Activated CD4-positive, alpha-beta T cell treated with anti-CD3 and anti-CD28 coated beads, Interleukin-2, amount 10 ng/mL, durations not matched to agents 24 days and 14 days (primary cell): ENCODE measurements at regions not wholly inside any gene's neighbourhood (a gene's known extent, or its start where the extent isn't known, plus 50 kb on each side); places are given as distances from the start of the nearest gene placed in this dataset.

Source experiments
- DNase-seq: peaks from one replicate; pipeline ENCODE4 v3.0.0; 2022
- H3K27ac Mint-ChIP-seq: one replicate; pipeline ENCODE4 v1.8.0; 2022; ENCODE audit warnings: mild to moderate bottlenecking, mixed read lengths
- H3K27me3 Mint-ChIP-seq: one replicate; pipeline ENCODE4 v1.8.0; 2022; ENCODE audit warnings: mixed read lengths
- H3K36me3 Mint-ChIP-seq: one replicate; pipeline ENCODE4 v1.8.0; 2022; ENCODE audit warnings: low read depth, mild to moderate bottlenecking, mixed read lengths
- H3K4me1 Mint-ChIP-seq: one replicate; pipeline ENCODE4 v1.8.0; 2021; ENCODE audit warnings: mixed read lengths
- H3K4me3 Mint-ChIP-seq: one replicate; pipeline ENCODE4 v1.8.0; 2022; ENCODE audit warnings: mild to moderate bottlenecking, moderate library complexity, mixed read lengths
- H3K9me3 Mint-ChIP-seq: one replicate; pipeline ENCODE4 v1.8.0; 2021; ENCODE audit warnings: mixed read lengths
- intact Hi-C: fragments of 100-400 bp; cut with micrococcal nuclease; formaldehyde crosslinking; loops from one replicate; pipeline ENCODE4 v1.15.1; 2023

DNA sequence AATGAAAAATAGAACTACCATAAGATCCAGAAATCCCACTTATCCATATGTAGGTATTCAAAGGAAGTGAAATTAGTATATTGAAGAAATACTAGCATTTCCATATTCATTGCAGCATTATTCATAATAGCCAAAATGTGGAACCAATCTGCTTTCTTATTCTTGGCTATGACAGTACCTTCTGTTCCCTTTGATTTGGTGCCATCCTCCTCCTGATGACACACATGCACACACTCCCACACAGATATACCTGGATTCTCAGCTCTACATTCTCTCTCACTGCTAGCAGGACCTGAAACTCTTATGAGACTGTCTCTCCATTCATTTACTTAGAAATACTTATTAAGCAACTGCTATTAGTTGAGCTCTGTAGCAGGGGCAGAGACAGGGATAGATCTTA, 582.6 kb upstream of the TENM4 start:
- intact Hi-C loops: no loop called here
- Mint-ChIP-seq H3K9me3 (no peaks in the 10 kb centered on the region), H3K4me3 (no peak overlapping the region), H3K36me3 (no peaks in the 10 kb centered on the region), H3K27me3 (no peaks in the 10 kb centered on the region), H3K27ac (no peak overlapping the region), H3K4me1 (no peaks in the 10 kb centered on the region)
- DNase-seq: no peak

- no peak for DNase-seq
- H3K27ac Mint-ChIP-seq: no peak overlapping the region
- H3K4me3 Mint-ChIP-seq: no peak overlapping the region
- no peaks in the 10 kb centered on the region for H3K36me3 Mint-ChIP-seq
- H3K9me3 Mint-ChIP-seq: no peaks in the 10 kb centered on the region
- no peaks in the 10 kb centered on the region for H3K27me3 Mint-ChIP-seq
- intact Hi-C loops: no loop called here
- no peaks in the 10 kb centered on the region for H3K4me1 Mint-ChIP-seq
These were observed 569.7 kb upstream of the TENM4 start for GRCh38 chr11:80010536-80010935.

DNA sequence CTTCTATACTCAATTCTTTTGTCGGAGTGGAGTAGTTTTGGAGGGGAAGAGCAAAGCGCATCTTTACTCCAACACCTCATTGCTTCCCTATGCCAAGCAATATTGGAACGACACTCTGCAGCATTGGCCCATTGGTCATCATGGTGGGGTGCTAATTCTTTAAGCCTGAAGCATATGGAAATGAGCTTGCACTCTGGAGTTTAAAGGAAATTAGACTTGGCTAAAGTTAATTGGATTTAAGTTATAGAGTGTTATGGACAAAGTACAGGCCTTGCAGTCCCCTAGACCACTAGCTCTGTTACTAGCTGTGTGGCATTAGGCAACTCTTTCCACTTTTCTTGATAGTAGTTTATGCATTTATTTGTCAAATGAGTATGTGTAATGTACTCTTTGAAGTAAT, 568.3 kb upstream of the TENM4 start:
- no peak for DNase-seq
- no peaks in the 10 kb centered on the region for H3K4me1 Mint-ChIP-seq
- H3K9me3 Mint-ChIP-seq: no peaks in the 10 kb centered on the region
- H3K36me3 Mint-ChIP-seq: no peaks in the 10 kb centered on the region
- intact Hi-C loops: no loop called here
- no peaks in the 10 kb centered on the region for H3K27me3 Mint-ChIP-seq
- H3K4me3 Mint-ChIP-seq: no peak overlapping the region
- H3K27ac Mint-ChIP-seq: no peak overlapping the region

DNA sequence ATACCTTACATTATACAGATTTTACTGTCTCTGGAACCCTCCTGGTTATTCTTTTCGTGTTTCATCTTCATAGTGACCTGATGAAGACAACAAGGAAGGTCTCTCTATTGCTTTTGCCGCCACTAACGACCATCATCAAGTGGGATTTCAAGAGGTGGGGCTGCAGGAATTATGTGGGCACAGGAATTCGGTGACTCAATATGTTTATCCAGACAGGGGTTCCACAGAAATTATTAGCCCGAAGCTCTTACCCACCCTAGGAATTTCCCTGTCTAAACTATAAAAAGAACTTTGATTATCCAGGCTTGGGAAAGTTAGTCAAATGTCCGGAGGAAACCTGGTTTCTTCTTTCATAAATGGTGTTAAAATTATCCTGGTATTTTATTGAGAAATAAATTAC, 566.8 kb upstream of the TENM4 start:
- H3K36me3 Mint-ChIP-seq: no peaks in the 10 kb centered on the region
- no peak for DNase-seq
- H3K4me1 Mint-ChIP-seq: no peaks in the 10 kb centered on the region
- intact Hi-C loops: no loop called here
- no peak overlapping the region for H3K4me3 Mint-ChIP-seq
- H3K9me3 Mint-ChIP-seq: no peaks in the 10 kb centered on the region
- no peaks in the 10 kb centered on the region for H3K27me3 Mint-ChIP-seq
- no peak overlapping the region for H3K27ac Mint-ChIP-seq

DNA sequence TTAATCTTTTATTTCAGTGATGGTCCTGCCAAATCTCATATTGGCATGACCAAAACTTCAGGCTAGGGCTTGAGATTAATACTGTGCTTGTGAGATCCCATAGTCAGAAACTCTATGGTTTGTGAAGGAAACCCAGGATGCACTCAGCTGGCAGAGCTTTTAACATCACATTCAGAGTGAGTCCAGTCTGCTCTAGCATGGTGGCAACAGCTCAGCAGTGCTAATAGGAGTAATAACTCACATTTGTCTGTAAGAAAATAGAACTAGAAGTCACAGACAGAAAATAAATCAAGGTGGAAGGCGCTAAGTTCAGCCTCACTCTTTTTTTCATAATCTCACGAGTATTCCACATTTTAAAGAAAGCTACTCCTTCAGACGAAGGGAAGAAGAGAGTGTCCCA, 549.3 kb upstream of the TENM4 start:
- Mint-ChIP-seq H3K27ac (no peak overlapping the region), H3K36me3 (no peaks in the 10 kb centered on the region), H3K4me1 (no peaks in the 10 kb centered on the region), H3K4me3 (no peak overlapping the region), H3K9me3 (no peaks in the 10 kb centered on the region), H3K27me3 (no peaks in the 10 kb centered on the region)
- no peak for DNase-seq
- intact Hi-C loops: no loop called here

GRCh38 chr11:79982185-79982584, 541.4 kb upstream of the TENM4 start:
- Mint-ChIP-seq H3K27me3 (no peaks in the 10 kb centered on the region), H3K4me1 (no peaks in the 10 kb centered on the region), H3K36me3 (no peaks in the 10 kb centered on the region), H3K9me3 (no peaks in the 10 kb centered on the region), H3K4me3 (no peak overlapping the region), H3K27ac (no peak overlapping the region)
- intact Hi-C loops: no loop called here
- no peak for DNase-seq

DNA sequence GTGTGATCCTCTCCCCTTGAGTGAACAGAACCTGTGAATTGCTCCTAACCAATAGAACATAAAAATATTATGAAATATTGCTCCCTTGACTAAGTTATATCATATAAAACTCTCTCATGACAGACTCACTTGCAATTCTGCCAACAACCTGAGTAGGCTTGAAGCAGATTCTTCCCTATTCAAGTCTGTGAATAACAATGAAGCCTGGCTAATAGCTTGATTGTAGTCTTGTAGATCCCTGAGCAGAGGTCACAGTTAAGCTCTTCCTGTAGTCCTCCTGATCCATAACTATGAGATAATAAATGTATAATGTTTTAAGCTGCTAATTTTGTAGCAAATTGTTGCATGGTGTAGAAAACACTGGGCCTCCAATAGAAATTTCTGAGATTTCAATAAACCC, 540.1 kb upstream of the TENM4 start:
- Mint-ChIP-seq H3K36me3 (no peaks in the 10 kb centered on the region), H3K27ac (no peak overlapping the region), H3K9me3 (no peaks in the 10 kb centered on the region), H3K4me3 (no peak overlapping the region), H3K27me3 (no peaks in the 10 kb centered on the region), H3K4me1 (no peaks in the 10 kb centered on the region)
- no peak for DNase-seq
- intact Hi-C loops: no loop called here

- no peak for DNase-seq
- Mint-ChIP-seq H3K36me3 (no peaks in the 10 kb centered on the region), H3K4me3 (no peak overlapping the region), H3K27ac (no peak overlapping the region), H3K9me3 (no peaks in the 10 kb centered on the region), H3K4me1 (no peaks in the 10 kb centered on the region), H3K27me3 (no peaks in the 10 kb centered on the region)
- intact Hi-C loops: no loop called here
These were observed 533.1 kb upstream of the TENM4 start for GRCh38 chr11:79973721-79974617.

- Mint-ChIP-seq H3K9me3 (peaks cover 4% of the 10 kb centered on the region), H3K27me3 (no peaks in the 10 kb centered on the region), H3K4me3 (no peak overlapping the region), H3K36me3 (no peaks in the 10 kb centered on the region), H3K4me1 (no peaks in the 10 kb centered on the region), H3K27ac (no peak overlapping the region)
- intact Hi-C loops: no loop called here
- DNase-seq: no peak
These were observed 530.4 kb upstream of the TENM4 start for GRCh38 chr11:79971255-79971654.

DNA sequence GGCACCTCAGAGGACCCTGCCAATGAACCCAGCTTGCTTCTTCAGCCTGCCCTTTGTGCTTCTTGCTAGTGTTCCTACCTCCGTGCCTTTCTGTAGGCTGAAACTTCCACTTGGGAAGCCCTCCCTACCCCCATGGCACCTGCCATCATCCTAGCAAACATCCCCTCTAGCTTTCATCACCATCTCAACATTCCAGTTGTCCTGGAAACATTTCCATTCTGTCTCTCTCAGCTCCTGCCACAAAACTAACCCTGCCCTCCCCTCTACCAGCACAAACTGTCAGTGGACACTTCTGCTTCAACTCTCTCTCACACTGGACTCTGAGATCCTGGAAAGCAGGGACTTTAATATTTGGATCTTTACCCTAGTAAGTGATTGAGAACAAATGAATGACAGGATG, 525.8 kb upstream of the TENM4 start:
- no peaks in the 10 kb centered on the region for H3K36me3 Mint-ChIP-seq
- no peaks in the 10 kb centered on the region for H3K4me1 Mint-ChIP-seq
- H3K27me3 Mint-ChIP-seq: no peaks in the 10 kb centered on the region
- no peak overlapping the region for H3K27ac Mint-ChIP-seq
- no peak overlapping the region for H3K4me3 Mint-ChIP-seq
- peaks cover 4% of the 10 kb centered on the region for H3K9me3 Mint-ChIP-seq
- DNase-seq: peak; percentile 13
- intact Hi-C loops: no loop called here

- DNase-seq: peak; percentile 4
- no peaks in the 10 kb centered on the region for H3K36me3 Mint-ChIP-seq
- H3K4me3 Mint-ChIP-seq: no peak overlapping the region
- no peak overlapping the region for H3K27ac Mint-ChIP-seq
- no peaks in the 10 kb centered on the region for H3K4me1 Mint-ChIP-seq
- H3K9me3 Mint-ChIP-seq: peaks cover 4% of the 10 kb centered on the region
- intact Hi-C loops: no loop called here
- H3K27me3 Mint-ChIP-seq: no peaks in the 10 kb centered on the region
These were observed 523.2 kb upstream of the TENM4 start for GRCh38 chr11:79963856-79964645.

DNA sequence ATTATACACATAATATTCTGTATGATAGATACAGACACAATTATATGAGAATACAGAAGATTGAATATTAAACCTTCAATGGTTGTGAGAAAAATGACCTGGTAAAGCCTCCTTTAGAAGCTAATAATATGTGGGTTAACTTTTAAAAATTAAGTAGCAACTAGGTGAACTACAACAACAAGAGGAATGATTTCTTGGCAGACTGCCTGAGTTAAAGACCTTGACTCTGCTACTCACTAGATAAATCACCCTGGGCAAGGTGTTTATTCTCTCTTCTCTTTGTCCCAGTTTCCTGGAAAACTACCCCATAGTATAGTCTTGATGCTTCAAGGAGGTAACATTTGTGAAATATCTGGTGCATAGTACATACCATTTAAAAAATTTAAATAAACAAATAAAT, 519.6 kb upstream of the TENM4 start:
- Mint-ChIP-seq H3K27ac (no peak overlapping the region), H3K36me3 (no peaks in the 10 kb centered on the region), H3K27me3 (no peaks in the 10 kb centered on the region), H3K4me3 (no peak overlapping the region), H3K4me1 (no peaks in the 10 kb centered on the region), H3K9me3 (peaks cover 4% of the 10 kb centered on the region)
- intact Hi-C loops: no loop called here
- no peak for DNase-seq

DNA sequence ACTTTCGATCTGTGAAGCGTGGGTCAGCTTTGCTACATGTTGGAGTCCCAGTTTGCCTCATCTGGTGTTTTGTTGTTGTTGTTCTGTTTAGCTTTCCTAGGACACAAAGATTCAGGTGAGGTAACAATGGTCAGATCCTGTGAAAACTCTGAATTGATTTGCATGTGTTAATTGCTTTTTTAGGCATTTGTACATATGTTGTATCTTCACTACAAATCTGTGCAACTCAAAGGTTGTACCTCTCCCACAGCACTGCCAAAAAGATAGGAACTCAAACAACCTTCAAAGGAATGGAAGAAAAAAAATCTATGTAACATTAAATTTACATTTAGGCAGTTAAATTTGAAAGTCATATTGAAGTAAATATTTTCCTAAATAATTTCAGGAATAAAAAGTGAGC, 518.5 kb upstream of the TENM4 start:
- H3K36me3 Mint-ChIP-seq: no peaks in the 10 kb centered on the region
- no peaks in the 10 kb centered on the region for H3K27me3 Mint-ChIP-seq
- no peaks in the 10 kb centered on the region for H3K4me1 Mint-ChIP-seq
- H3K9me3 Mint-ChIP-seq: peaks cover 4% of the 10 kb centered on the region
- intact Hi-C loops: no loop called here
- no peak for DNase-seq
- H3K4me3 Mint-ChIP-seq: no peak overlapping the region
- no peak overlapping the region for H3K27ac Mint-ChIP-seq

DNA sequence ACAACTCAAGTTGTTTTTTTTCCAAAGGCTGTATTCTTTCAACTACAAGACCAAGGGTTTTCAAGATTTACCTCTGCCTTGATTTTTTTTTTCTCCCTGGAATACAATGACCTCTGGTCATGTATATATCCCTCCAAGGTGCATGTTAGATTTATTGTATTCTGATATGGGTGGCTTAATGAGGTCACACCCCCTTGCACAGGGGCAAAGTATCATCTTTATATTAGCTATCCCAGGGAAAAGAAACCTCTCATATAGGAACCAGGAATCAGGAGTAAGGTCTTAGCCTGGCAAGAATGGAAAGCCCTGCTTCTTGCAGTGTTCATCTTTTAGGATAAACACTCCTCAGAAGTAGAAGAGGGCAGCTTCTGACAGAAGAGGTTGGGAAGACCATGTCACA, 516.9 kb upstream of the TENM4 start:
- Mint-ChIP-seq H3K4me1 (no peaks in the 10 kb centered on the region), H3K27ac (no peak overlapping the region), H3K9me3 (peaks cover 4% of the 10 kb centered on the region), H3K4me3 (no peak overlapping the region), H3K36me3 (no peaks in the 10 kb centered on the region), H3K27me3 (no peaks in the 10 kb centered on the region)
- no peak for DNase-seq
- intact Hi-C loops: no loop called here
